ENCODE measurements at regions not wholly inside any gene's neighbourhood (a gene's known extent, or its start where the extent isn't known, plus 50 kb on each side); places are given as distances from the start of the nearest gene placed in this dataset.

DNA sequence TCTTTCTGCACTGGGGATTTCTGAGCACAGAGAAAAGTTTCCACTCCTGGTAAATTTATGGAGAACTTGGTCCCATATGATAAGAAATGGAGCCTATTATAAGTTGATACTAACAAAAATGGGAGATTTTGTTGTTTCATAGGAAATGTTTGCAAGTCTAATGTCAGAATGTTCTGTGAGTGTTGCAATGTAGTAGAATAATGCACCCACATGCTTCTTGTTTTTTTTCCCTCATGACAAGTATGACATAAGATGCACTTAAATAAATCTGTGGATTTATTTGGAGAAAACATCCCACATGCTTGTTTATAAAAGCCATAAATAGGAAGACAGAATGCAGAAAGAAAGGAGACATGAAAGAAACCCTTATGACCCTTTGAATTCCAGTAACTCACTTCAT, 50.8 kb upstream of the KCNJ6 start:
- no peak for DNase-seq

DNA sequence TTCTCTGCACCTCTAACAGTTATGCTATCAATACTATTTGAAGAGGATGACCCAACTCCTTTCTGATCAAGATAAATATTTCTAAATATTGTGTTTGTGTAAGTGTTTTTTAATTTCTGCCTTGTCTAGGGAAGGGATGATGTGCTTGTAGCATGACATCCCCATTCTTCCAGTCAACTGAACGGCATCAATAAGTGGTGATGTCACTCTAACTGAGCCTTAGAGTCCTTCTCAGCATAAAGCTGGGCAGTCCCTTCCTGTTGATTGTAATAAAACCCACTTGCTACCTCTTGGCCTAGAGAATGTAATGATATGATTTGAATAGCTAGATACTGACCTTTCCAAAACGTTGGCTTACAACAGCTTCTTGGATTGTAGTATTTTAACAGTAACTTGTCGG, 52.5 kb upstream of the KCNJ6 start:
- DNase-seq: no peak

DNA sequence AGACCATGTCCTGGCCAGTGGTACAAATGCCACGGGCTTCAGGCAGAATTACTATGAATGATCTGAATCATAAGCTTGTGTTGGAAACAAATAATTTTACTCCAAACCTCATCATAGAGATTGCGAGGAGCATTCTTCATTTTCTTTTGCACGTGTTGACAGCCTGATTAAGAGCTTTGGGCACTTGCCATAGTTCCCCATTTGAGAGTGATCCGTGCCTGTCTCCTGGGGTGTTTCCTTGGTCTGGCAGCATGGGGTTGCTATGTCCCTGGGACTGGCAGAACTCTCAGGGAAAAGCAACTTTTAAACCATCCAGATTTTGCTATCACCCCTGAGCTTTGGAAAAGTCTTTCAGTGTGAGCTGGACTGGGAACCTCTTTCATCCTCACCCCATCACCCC, 54.3 kb upstream of the KCNJ6 start:
- DNase-seq: no peak

- DNase-seq: no peak
Observed at GRCh38 chr21:37971390-37971950, 55.2 kb upstream of the KCNJ6 start.

DNA sequence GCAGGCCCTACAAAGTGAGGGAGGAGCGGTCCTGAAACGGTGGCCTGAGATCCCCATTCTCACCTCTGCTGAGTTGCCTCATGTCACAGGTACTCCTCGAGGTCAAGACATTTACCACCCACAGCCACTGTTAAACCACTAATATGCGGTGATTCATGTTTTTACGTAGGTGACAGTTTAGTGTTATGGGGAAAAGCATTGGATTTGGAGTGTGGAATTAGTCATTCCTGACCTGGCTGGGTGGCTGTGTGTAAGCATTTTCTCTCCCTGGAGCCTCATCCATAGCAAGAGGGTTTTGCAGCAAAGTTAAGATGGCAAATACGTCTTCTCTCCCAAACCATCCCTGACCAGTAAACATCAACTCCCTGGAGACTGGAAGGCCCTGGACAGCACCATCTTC, 57.8 kb upstream of the KCNJ6 start:
- peak; percentile 12 for DNase-seq

DNA sequence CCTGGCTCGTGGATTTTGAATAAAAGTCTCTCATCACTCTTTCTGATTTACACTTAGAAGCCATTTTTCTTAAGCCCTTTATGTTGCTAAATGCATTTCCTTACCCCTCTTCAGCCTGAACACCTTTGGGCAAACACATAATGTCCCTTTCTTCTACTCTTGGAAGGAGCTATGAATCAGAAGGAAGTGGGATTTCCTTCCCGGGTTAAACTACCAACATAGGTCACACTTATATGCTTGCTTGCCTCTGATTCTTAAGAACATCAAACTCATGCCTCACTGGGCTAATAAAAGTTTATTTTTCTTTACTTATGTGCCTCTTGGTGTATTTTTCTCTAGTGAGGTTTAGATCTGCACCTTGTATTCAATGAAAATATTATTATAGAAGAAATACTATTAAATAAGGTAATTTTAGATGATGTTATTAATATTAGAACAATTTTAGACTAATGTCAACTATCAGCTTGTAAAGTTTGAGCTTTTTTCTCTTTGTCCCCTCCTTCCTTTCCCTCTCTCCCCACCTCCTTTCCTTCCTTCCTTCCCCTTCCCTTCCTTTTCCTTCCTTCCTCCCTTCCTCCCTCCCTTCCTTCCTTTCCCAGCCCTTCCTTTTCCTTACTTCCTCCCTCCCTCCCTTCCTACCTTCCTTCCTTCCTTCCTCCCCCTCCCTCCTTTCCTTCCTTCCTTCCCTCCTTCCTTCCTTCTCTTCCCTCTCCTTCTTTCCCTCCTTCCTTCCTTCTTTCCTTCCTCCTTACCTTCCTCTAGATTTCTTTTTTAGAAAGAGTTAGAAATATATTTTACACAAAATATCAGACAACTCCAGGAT, 66.5 kb upstream of the KCNJ6 start:
- DNase-seq: no peak

- peak; percentile 26 for DNase-seq
Observed at GRCh38 chr21:37983336-37984095, 67.3 kb upstream of the KCNJ6 start.

DNA sequence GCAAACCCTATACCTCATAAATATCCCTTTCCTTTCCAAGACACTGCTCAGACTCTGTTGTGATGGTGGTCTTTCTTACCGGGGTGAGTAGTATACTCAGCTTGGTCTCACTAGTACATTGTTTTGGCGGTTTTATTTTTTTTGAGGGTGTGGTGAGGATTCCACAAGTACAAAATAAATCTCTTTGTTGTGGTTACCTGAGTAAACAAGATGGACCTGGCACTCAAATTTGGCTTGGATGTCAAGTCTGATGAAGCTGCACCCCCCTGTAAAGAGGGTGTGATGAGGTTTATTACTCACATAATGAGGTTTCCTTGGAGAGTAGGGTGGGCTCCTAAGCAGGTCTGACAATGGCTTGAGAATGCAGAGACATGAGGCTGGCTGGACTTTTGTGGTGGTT, 68.2 kb upstream of the KCNJ6 start:
- DNase-seq: no peak

- no peak for DNase-seq
Observed at GRCh38 chr21:37986000-37986399, 69.7 kb upstream of the KCNJ6 start.

DNA sequence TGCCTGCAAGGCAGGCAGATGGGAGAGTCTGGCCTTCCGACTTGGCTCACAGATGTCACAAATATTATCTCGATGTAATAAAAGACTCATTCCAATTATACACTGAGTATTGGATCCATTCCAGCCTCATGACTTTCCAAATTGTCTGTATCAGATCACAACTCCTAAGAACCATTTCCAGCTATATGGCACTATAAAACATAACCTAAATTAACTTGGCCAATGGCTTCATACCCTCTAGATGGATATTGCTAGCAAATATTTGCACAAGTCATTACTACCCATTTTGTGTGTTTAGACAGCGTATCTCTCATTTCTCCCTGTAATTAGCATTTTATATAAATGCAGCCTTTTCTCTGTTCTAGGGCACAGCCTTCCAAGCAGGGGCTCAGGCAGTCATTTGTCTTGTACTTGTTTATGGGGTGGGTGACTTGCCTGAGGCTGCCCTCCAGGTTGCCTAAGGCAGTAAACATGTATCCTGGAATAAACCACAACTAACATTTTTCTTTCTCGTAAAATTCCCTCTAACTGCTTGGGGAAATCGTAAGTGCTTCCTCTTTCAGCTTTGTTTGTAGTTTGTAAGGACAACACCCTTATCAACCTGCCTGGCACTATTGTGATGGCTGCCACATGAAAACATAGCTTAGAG, 70.6 kb upstream of the KCNJ6 start:
- DNase-seq: no peak

DNA sequence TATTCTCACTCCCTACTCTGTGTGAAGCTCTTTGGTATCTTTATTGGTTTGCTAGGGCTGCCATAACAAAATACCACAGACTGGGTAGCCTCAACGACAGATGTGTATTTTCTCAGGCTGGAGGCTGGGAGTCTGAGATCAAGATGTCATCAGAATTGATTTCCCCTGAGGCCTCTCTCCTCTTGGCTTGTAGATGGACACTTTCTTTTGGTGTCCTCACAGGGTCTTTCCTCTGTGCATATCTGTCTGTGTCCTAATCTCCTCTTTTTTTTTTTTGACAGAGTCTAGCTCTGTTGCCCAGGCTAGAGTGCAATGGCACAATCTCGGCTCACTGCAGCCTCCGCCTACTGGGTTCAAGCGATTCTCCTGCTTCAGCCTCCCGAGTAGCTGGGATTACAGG, 71.4 kb upstream of the KCNJ6 start:
- no peak for DNase-seq

- no peak for DNase-seq
Observed at GRCh38 chr21:37993071-37993470, 76.8 kb upstream of the KCNJ6 start.

GRCh38 chr21:37994211-37994610, 78.0 kb upstream of the KCNJ6 start:
- DNase-seq: no peak

DNA sequence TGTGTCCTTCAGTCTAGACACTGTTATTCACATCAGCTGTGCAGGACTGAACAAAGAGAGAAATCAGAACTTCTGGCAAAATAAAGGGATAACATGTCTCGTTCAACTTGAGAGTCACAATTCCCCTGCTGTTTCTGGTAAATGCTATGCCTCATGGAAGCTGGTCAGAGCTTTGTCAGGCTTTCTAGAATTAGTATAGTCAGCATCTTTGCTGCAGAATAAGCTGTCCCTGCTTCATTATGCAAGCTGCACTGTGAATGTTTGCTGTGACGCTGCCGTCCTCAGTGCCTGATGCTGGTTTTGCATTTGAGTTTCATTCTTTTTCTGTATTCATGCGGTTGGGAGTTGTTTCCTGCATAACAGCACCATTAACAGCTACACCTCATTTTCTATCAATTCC, 96.4 kb upstream of the KCNJ6 start:
- DNase-seq: no peak

- DNase-seq: peak; percentile 1
Observed at GRCh38 chr21:38013741-38014140, 97.5 kb upstream of the KCNJ6 start.

GRCh38 chr21:38014298-38014697, 98.0 kb upstream of the KCNJ6 start:
- DNase-seq: no peak

GRCh38 chr21:38027901-38028498, 111.7 kb upstream of the KCNJ6 start:
- peak; percentile 49 for DNase-seq

GRCh38 chr21:38032082-38032801, 116.0 kb upstream of the KCNJ6 start:
- no peak for DNase-seq

- DNase-seq: no peak
Observed at GRCh38 chr21:38036016-38036415, 119.8 kb upstream of the KCNJ6 start.

DNA sequence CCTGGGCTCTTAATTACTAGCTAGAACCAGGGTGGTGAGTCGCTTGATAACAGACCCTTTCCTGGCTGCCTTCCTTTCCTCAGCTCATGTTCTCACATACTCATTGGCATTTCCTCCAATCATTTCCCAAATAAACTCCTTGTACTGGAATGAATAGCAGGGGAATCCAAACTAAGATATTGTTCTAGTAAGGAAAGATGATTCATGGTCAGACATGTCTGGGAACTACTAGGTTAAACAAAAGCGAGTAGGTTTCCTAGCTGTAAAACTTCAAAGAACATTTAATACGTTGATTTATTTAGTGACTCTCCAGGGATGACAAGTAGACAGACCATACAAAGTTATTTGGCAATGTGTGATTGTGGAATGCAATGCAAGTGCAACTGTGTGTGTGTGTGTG, 121.2 kb upstream of the KCNJ6 start:
- DNase-seq: peak; percentile 39

- DNase-seq: no peak
Observed at GRCh38 chr21:38039369-38039768, 123.1 kb upstream of the KCNJ6 start.

GRCh38 chr21:38039841-38040240, 123.6 kb upstream of the KCNJ6 start:
- DNase-seq: no peak
